Left ventricle myocardium inferior (tissue), 1 donor: ENCODE measurements at regions not wholly inside any gene's neighbourhood (a gene's known extent, or its start where the extent isn't known, plus 50 kb on each side); places are given as distances from the start of the nearest gene placed in this dataset.

ENCODE experiments used
- DNase-seq: peaks from one replicate; pipeline ENCODE4 v3.0.0-alpha.2; 2020
- H3K27ac ChIP-seq: fragments of 200-600 bp; replicated peaks from 2 replicates; pipeline ENCODE4 v1.8.0; 2021
- H3K27me3 ChIP-seq: fragments of 200-600 bp; 2 replicates; pipeline ENCODE4 v1.8.0; 2021; ENCODE audit warnings: low read depth
- H3K36me3 ChIP-seq: fragments of 200-600 bp; 2 replicates; pipeline ENCODE4 v1.8.0; 2021
- H3K4me1 ChIP-seq: fragments of 200-600 bp; 2 replicates; pipeline ENCODE4 v1.8.0; 2021
- H3K4me3 ChIP-seq: fragments of 200-600 bp; 2 replicates; pipeline ENCODE4 v1.8.0; 2021; ENCODE audit warnings: mild to moderate bottlenecking, moderate library complexity
- H3K9me3 ChIP-seq: fragments of 200-600 bp; replicated peaks from 2 replicates; pipeline ENCODE4 v1.8.0; 2021
- CTCF ChIP-seq: fragments of 200-600 bp; IDR thresholded peaks from 2 replicates; pipeline ENCODE4 v1.8.0; 2021; ENCODE audit warnings: antibody characterized with exemption, mild to moderate bottlenecking, borderline replicate concordance
- intact Hi-C: fragments of 100-400 bp; cut with micrococcal nuclease; formaldehyde crosslinking; loops from one replicate; pipeline ENCODE4 v1.11.0; 2022
- donor health status: DM: no; HTN: yes; CAD: no; lungs with severe emphysema.

- Histone ChIP-seq H3K27me3 (peaks cover 48% of the 10 kb centered on the region), H3K27ac (no peak overlapping the region), H3K4me1 (no peaks in the 10 kb centered on the region), H3K4me3 (no peak overlapping the region), H3K9me3 (no peaks in the 10 kb centered on the region), H3K36me3 (no peaks in the 10 kb centered on the region)
- no peak for DNase-seq
- intact Hi-C loops = no loop called here
- TF ChIP-seq CTCF = no peak
Observed at GRCh38 chr5:2871282-2871681, 119.8 kb upstream of the IRX2 start.

- Histone ChIP-seq H3K27me3 (peaks cover 50% of the 10 kb centered on the region), H3K27ac (no peak overlapping the region), H3K9me3 (no peaks in the 10 kb centered on the region), H3K4me1 (no peaks in the 10 kb centered on the region), H3K36me3 (no peaks in the 10 kb centered on the region), H3K4me3 (no peak overlapping the region)
- no peak for DNase-seq
- intact Hi-C loops = no loop called here
- TF ChIP-seq CTCF = no peak
Observed at GRCh38 chr5:2869471-2869870, 118.0 kb upstream of the IRX2 start.

DNA sequence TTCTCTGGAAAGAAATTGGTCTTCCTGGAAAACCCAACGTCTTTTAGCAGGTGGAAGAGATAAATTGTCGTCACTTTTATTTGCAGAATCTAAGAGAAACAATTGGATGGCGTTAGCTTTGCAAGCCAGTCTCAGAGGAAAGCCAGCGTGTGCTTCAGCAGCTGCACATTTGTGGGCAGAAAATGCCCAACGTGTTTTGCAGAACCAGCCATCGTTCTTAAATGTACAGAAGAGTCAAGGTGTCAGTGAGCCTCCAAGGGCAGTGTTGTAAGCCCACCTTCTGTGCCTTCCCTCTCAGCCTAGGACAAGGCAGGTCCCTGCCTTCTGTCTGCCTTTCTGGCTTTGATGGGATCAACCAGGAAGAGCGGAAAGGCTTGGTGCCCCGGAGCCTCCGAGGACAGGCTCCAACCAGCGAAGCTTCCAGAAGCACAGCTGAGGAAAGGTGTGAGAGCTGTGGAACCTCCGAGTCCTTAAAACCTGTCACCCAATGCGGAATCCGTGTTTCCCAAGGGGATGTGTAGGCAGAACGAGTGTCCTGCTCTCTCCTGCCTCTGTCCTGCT lies 116.0 kb upstream of the IRX2 start:
- Histone ChIP-seq H3K4me1 (no peaks in the 10 kb centered on the region), H3K27ac (no peak overlapping the region), H3K4me3 (no peak overlapping the region), H3K27me3 (peaks cover 56% of the 10 kb centered on the region), H3K9me3 (no peaks in the 10 kb centered on the region), H3K36me3 (no peaks in the 10 kb centered on the region)
- TF ChIP-seq CTCF = no peak
- intact Hi-C loops = no loop called here
- DNase-seq = no peak

- Histone ChIP-seq H3K27ac (no peak overlapping the region), H3K27me3 (peaks cover 53% of the 10 kb centered on the region), H3K4me1 (no peaks in the 10 kb centered on the region), H3K4me3 (no peak overlapping the region), H3K36me3 (no peaks in the 10 kb centered on the region), H3K9me3 (no peaks in the 10 kb centered on the region)
- no peak for DNase-seq
- intact Hi-C loops = no loop called here
- TF ChIP-seq CTCF = no peak
Observed at GRCh38 chr5:2866662-2867372, 115.3 kb upstream of the IRX2 start.

- intact Hi-C loops = no loop called here
- no peak for DNase-seq
- no peak for TF ChIP-seq CTCF
- no peaks in the 10 kb centered on the region for H3K4me1 ChIP-seq
- H3K36me3 ChIP-seq = no peaks in the 10 kb centered on the region
- peaks cover 56% of the 10 kb centered on the region for H3K27me3 ChIP-seq
- no peak overlapping the region for H3K27ac ChIP-seq
- H3K4me3 ChIP-seq = no peak overlapping the region
- no peaks in the 10 kb centered on the region for H3K9me3 ChIP-seq
Observed at GRCh38 chr5:2865856-2866255, 114.4 kb upstream of the IRX2 start.
